ENCODE measurements at regions not wholly inside any gene's neighbourhood (a gene's known extent, or its start where the extent isn't known, plus 50 kb on each side); places are given as distances from the start of the nearest gene placed in this dataset.

- TF ChIP-seq CTCF (IDR thresholded peaks at IDR 0.05; ENCODE audit: low read depth, low read length, poor library complexity, severe bottlenecking) (no peak), EZH2phosphoT487 (IDR thresholded peaks at IDR 0.05; ENCODE audit: borderline replicate concordance, low read length) (no peak)
Measured at GRCh38 chr1:98575955-98576354, 85.6 kb upstream of the SNX7 start.

All from DOHH2 (cell line).